GM18870 (cell line): ENCODE measurements at regions not wholly inside any gene's neighbourhood (a gene's known extent, or its start where the extent isn't known, plus 50 kb on each side); places are given as distances from the start of the nearest gene placed in this dataset.
A peak's percentile ranks its signal among the peaks of the same experiment; 100 is the strongest.

Source experiments
- ATAC-seq: cut with Tn5 transposase; IDR thresholded peaks from one replicate; pipeline ENCODE4 v1.9.1; 2021; ENCODE audit warnings: moderate library complexity; ENCODE audit not compliant: unreplicated experiment

- ATAC-seq = peak; percentile 93
Measured at GRCh38 chr4:124262211-124263179, 450.0 kb downstream of the ANKRD50 start.

- ATAC-seq = no peak
Measured at GRCh38 chr4:124265701-124266100, 446.8 kb downstream of the ANKRD50 start.

- ATAC-seq = no peak
Measured at GRCh38 chr4:124266721-124267120, 445.8 kb downstream of the ANKRD50 start.

- no peak for ATAC-seq
Measured at GRCh38 chr4:124276461-124276860, 436.1 kb downstream of the ANKRD50 start.

GRCh38 chr4:124277691-124278090 is 434.8 kb downstream of the ANKRD50 start:
- no peak for ATAC-seq

GRCh38 chr4:124278477-124278876 is 434.1 kb downstream of the ANKRD50 start:
- ATAC-seq = no peak

- ATAC-seq = no peak
Measured at GRCh38 chr4:124279741-124280140, 432.8 kb downstream of the ANKRD50 start.

- ATAC-seq = no peak
Measured at GRCh38 chr4:124282301-124282898, 430.1 kb downstream of the ANKRD50 start.

- no peak for ATAC-seq
Measured at GRCh38 chr4:124288706-124289486, 423.6 kb downstream of the ANKRD50 start.

- ATAC-seq = no peak
Measured at GRCh38 chr4:124290678-124291077, 421.9 kb downstream of the ANKRD50 start.

- ATAC-seq = no peak
Measured at GRCh38 chr4:124295413-124295812, 417.1 kb downstream of the ANKRD50 start.

- no peak for ATAC-seq
Measured at GRCh38 chr4:124304941-124305340, 407.6 kb downstream of the ANKRD50 start.

- ATAC-seq = no peak
Measured at GRCh38 chr4:124306352-124306751, 406.2 kb downstream of the ANKRD50 start.

GRCh38 chr4:124307143-124307542 is 405.4 kb downstream of the ANKRD50 start:
- no peak for ATAC-seq

- no peak for ATAC-seq
Measured at GRCh38 chr4:124318292-124318691, 394.2 kb downstream of the ANKRD50 start.

- no peak for ATAC-seq
Measured at GRCh38 chr4:124321364-124321763, 391.2 kb downstream of the ANKRD50 start.

GRCh38 chr4:124322234-124323065 is 390.1 kb downstream of the ANKRD50 start:
- ATAC-seq = peak; percentile 50

GRCh38 chr4:124325690-124326089 is 386.8 kb downstream of the ANKRD50 start:
- ATAC-seq = no peak

- no peak for ATAC-seq
Measured at GRCh38 chr4:124329134-124329533, 383.4 kb downstream of the ANKRD50 start.

- no peak for ATAC-seq
Measured at GRCh38 chr4:124330045-124330444, 382.5 kb downstream of the ANKRD50 start.

- ATAC-seq = no peak
Measured at GRCh38 chr4:124331781-124332180, 380.8 kb downstream of the ANKRD50 start.
